ENCODE measurements at regions not wholly inside any gene's neighbourhood (a gene's known extent, or its start where the extent isn't known, plus 50 kb on each side); places are given as distances from the start of the nearest gene placed in this dataset.

DNA sequence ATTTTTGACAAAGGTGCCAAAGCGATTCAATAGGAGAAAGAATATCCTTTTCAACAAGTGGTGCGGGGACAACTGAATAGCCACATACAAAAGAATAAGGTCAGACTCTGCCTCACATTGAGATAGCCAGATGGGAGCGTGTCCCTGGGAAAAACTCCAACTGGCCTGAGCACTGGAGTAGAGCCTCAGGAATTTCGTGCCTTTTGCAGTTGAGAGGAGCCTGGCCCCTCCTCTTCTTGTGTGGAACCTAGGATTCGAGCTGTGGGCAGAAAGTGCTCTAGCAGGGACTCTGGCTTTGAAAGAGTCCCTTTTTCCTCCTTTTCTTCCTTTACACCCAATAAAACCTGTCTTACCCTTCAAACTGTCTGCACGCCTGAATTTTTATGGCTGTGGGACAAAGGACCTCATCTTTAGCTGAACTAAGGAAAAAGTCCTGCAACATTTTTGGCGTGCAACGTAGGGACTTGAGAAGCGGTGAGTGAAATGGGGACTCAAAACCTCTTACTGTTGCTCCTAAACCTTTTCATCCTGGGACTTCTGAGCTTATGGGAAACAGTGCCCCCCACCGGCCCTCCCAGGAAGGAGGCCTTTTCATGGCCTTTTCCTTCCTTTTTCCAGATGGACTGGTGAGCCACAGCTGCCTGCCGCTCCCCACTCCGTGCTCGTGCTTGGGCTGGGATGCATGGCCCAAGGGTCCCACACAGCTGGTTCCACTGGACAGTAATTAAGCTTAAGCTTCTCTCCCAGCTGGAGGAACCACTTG is 68.6 kb downstream of the BMP15 start:
- TF ChIP-seq, protein P1, sequence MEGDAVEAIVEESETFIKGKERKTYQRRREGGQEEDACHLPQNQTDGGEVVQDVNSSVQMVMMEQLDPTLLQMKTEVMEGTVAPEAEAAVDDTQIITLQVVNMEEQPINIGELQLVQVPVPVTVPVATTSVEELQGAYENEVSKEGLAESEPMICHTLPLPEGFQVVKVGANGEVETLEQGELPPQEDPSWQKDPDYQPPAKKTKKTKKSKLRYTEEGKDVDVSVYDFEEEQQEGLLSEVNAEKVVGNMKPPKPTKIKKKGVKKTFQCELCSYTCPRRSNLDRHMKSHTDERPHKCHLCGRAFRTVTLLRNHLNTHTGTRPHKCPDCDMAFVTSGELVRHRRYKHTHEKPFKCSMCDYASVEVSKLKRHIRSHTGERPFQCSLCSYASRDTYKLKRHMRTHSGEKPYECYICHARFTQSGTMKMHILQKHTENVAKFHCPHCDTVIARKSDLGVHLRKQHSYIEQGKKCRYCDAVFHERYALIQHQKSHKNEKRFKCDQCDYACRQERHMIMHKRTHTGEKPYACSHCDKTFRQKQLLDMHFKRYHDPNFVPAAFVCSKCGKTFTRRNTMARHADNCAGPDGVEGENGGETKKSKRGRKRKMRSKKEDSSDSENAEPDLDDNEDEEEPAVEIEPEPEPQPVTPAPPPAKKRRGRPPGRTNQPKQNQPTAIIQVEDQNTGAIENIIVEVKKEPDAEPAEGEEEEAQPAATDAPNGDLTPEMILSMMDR (IDR thresholded peaks at IDR 0.05): no peak
- TF ChIP-seq POLR2A (IDR thresholded peaks at IDR 0.05): no peak
